NT2/D1 (cell line): ENCODE measurements at regions not wholly inside any gene's neighbourhood (a gene's known extent, or its start where the extent isn't known, plus 50 kb on each side); places are given as distances from the start of the nearest gene placed in this dataset.

Source experiments
- YY1 ChIP-seq: IDR thresholded peaks from 2 replicates; pipeline ENCODE4 v1.6.1; 2011; ENCODE audit not compliant: insufficient read length, insufficient read depth
- ZNF274 ChIP-seq: IDR thresholded peaks from 2 replicates; pipeline ENCODE4 v1.6.1; 2011; ENCODE audit warnings: mild to moderate bottlenecking, low read depth, low read length

GRCh38 chr5:171513591-171513990 lies 94.1 kb downstream of the FGF18 start:
- TF ChIP-seq ZNF274, result no peak
- TF ChIP-seq YY1, result no peak
